H1 (cell line): ENCODE measurements at regions not wholly inside any gene's neighbourhood (a gene's known extent, or its start where the extent isn't known, plus 50 kb on each side); places are given as distances from the start of the nearest gene placed in this dataset.

Source experiments
- CTCF ChIA-PET: fragments of 300-600 bp; sonication (Branson Sonifier 250); formaldehyde crosslinking; loops from one replicate; lab custom pipeline; 2021; ENCODE audit not compliant: partially characterized antibody; lab: Charles Lee
- POLR2A ChIA-PET: fragments of 300-600 bp; sonication (Branson Sonifier 250); formaldehyde crosslinking; loops from one replicate; lab custom pipeline; 2021; ENCODE audit warnings: inconsistent platforms; ENCODE audit not compliant: partially characterized antibody; lab: Charles Lee
- DNase-seq, 2 experiments: peaks; one replicate each; pipeline versions ENCODE4 v3.0.0 to v3.0.0-alpha.2; 2010 to 2022; ENCODE audit warnings: low spot score in 2 of 2, low read depth in 1 of 2, mixed read lengths in 1 of 2
- FAIRE-seq: peaks from 2 replicates; lab custom pipeline; 2011; peaks lifted over from hg19 to GRCh38; lab: Jason Lieb, UNC
- H2AFZ ChIP-seq: 2 replicates; pipeline ENCODE4 v1.8.1; 2012; ENCODE audit warnings: low read length, inconsistent platforms
- H2AK5ac ChIP-seq: 2 replicates; pipeline ENCODE4 v1.6.1; 2013; ENCODE audit warnings: low read depth, low read length
- H2BK120ac ChIP-seq: replicated peaks from 2 replicates; pipeline ENCODE3; 2013; ENCODE audit warnings: low read depth, low read length, inconsistent platforms
- H2BK12ac ChIP-seq: 2 replicates; pipeline ENCODE4 v1.6.1; 2013; ENCODE audit warnings: low read depth, low read length
- H2BK15ac ChIP-seq: 2 replicates; pipeline ENCODE4 v1.6.1; 2013; ENCODE audit warnings: low read length
- H2BK20ac ChIP-seq: 2 replicates; pipeline ENCODE4 v1.6.1; 2013; ENCODE audit warnings: low read length
- H2BK5ac ChIP-seq: 2 replicates; pipeline ENCODE4 v1.6.1; 2013; ENCODE audit warnings: low read depth, low read length
- H3K14ac ChIP-seq: 2 replicates; pipeline ENCODE4 v1.6.1; 2013; ENCODE audit warnings: inconsistent platforms; ENCODE audit not compliant: insufficient read length
- H3K18ac ChIP-seq: 2 replicates; pipeline ENCODE4 v1.6.1; 2013; ENCODE audit warnings: low read length; ENCODE audit errors: extremely low read depth
- H3K23ac ChIP-seq: 2 replicates; pipeline ENCODE4 v1.6.1; 2013; ENCODE audit warnings: inconsistent platforms; ENCODE audit not compliant: insufficient read length
- H3K23me2 ChIP-seq: 2 replicates; pipeline ENCODE4 v1.6.1; 2013; ENCODE audit warnings: low read depth, low read length
- H3K27ac ChIP-seq: 2 replicates; pipeline ENCODE4 v1.6.1; 2011; ENCODE audit warnings: low read depth, low read length, inconsistent platforms
- H3K27me3 ChIP-seq, 4 experiments: replicated peaks in 1 of 4; 1 replicate in 1 of 4; 2 replicates in 3 of 4; pipeline versions ENCODE4 v1.6.1 to v1.8.1; 2011 to 2013; ENCODE audit warnings: low read length in 3 of 4, mild to moderate bottlenecking in 3 of 4, inconsistent platforms in 2 of 4, mixed read lengths in 2 of 4, moderate library complexity in 1 of 4; ENCODE audit not compliant: control insufficient read depth in 3 of 4, insufficient read depth in 3 of 4; ENCODE audit errors: extremely low read depth in 1 of 4
- H3K36me3 ChIP-seq, 4 experiments: 2 replicates each; pipeline versions ENCODE4 v1.6.1 to v1.8.1; 2011 to 2013; ENCODE audit warnings: mild to moderate bottlenecking in 4 of 4, low read length in 3 of 4, moderate library complexity in 2 of 4, control low read depth in 1 of 4, inconsistent platforms in 1 of 4; ENCODE audit not compliant: insufficient read depth in 4 of 4, control insufficient read depth in 2 of 4
- H3K4ac ChIP-seq: replicated peaks from 2 replicates; pipeline ENCODE3; 2013; ENCODE audit warnings: low read length, low read depth, mixed read lengths, inconsistent platforms; ENCODE audit not compliant: insufficient read length
- H3K4me1 ChIP-seq, 4 experiments: replicated peaks in 1 of 4; 1 replicate in 1 of 4; 2 replicates in 3 of 4; pipeline versions ENCODE4 v1.6.1 to v1.8.1; 2011 to 2013; ENCODE audit warnings: low read length in 3 of 4, inconsistent platforms in 2 of 4, mixed read lengths in 1 of 4; ENCODE audit not compliant: insufficient read depth in 4 of 4, control insufficient read depth in 3 of 4
- H3K4me2 ChIP-seq, 2 experiments: 2 replicates each; pipeline versions ENCODE4 v1.6.1 to v1.8.1; 2011 to 2013; ENCODE audit warnings: low read depth in 2 of 2, low read length in 2 of 2, control low read depth in 1 of 2, inconsistent platforms in 1 of 2, mild to moderate bottlenecking in 1 of 2; ENCODE audit not compliant: insufficient read depth in 1 of 2
- H3K4me3 ChIP-seq, 4 experiments: fragments of 200-600, 300-600 bp in 1 of 4; sonication (generic), shearing (Covaris generic), sonication (Bioruptor Twin) in 1 of 4; 2 replicates each; pipeline versions ENCODE4 v1.5.1 to v1.8.1; 2011 to 2016; ENCODE audit warnings: low read length in 4 of 4, low read depth in 3 of 4, control low read depth in 2 of 4, inconsistent platforms in 2 of 4, mild to moderate bottlenecking in 2 of 4, mixed read lengths in 1 of 4, moderate library complexity in 1 of 4; ENCODE audit not compliant: insufficient read depth in 2 of 4; ENCODE audit errors: extremely low read depth in 1 of 4
- H3K56ac ChIP-seq: replicated peaks from 2 replicates; pipeline ENCODE3; 2013; ENCODE audit warnings: low read depth, mild to moderate bottlenecking, mixed read lengths, low read length, inconsistent platforms; ENCODE audit not compliant: insufficient read length
- H3K79me1 ChIP-seq: 2 replicates; pipeline ENCODE4 v1.6.1; 2013; ENCODE audit warnings: low read depth, low read length, control low read depth
- H3K79me2 ChIP-seq, 2 experiments: 2 replicates each; pipeline versions ENCODE4 v1.6.1 to v1.8.1; 2012 to 2013; ENCODE audit warnings: low read length in 2 of 2, mild to moderate bottlenecking in 2 of 2, inconsistent platforms in 1 of 2; ENCODE audit not compliant: insufficient read depth in 2 of 2, control insufficient read depth in 1 of 2
- H3K9ac ChIP-seq, 4 experiments: replicated peaks in 1 of 4; 1 replicate in 1 of 4; 2 replicates in 3 of 4; pipeline versions ENCODE4 v1.6.1 to v1.8.1; 2011 to 2013; ENCODE audit warnings: low read depth in 3 of 4, low read length in 3 of 4, control low read depth in 2 of 4, mild to moderate bottlenecking in 2 of 4, moderate library complexity in 2 of 4, inconsistent platforms in 1 of 4; ENCODE audit errors: extremely low read depth in 1 of 4
- H3K9me3 ChIP-seq, 2 experiments: 2 replicates each; pipeline versions ENCODE4 v1.6.1 to v1.8.1; 2012 to 2013; ENCODE audit warnings: mild to moderate bottlenecking in 2 of 2, moderate library complexity in 2 of 2, control low read depth in 1 of 2, inconsistent platforms in 1 of 2, low read depth in 1 of 2, low read length in 1 of 2, mixed read lengths in 1 of 2; ENCODE audit not compliant: insufficient read depth in 2 of 2
- H4K20me1 ChIP-seq, 2 experiments: replicated peaks in 1 of 2; 2 replicates each; pipeline versions ENCODE3 to v1.8.1; 2011 to 2013; ENCODE audit warnings: inconsistent platforms in 2 of 2, low read length in 2 of 2, mild to moderate bottlenecking in 1 of 2; ENCODE audit not compliant: insufficient read depth in 2 of 2, control insufficient read depth in 1 of 2
- H4K5ac ChIP-seq: 2 replicates; pipeline ENCODE4 v1.6.1; 2013; ENCODE audit warnings: low read length, low read depth, mixed read lengths, inconsistent platforms; ENCODE audit not compliant: insufficient read length
- H4K8ac ChIP-seq: 2 replicates; pipeline ENCODE4 v1.8.0; 2013; ENCODE audit warnings: mild to moderate bottlenecking, moderate library complexity, low read length, inconsistent platforms; ENCODE audit not compliant: insufficient read depth; ENCODE audit errors: extremely low read depth
- H4K91ac ChIP-seq: replicated peaks from 2 replicates; pipeline ENCODE3; 2013; ENCODE audit warnings: low read length, mixed read lengths, inconsistent platforms; ENCODE audit not compliant: insufficient read length
- SP2 ChIP-seq: IDR thresholded peaks from 2 replicates; pipeline ENCODE4 v1.6.1; 2012; ENCODE audit warnings: mild to moderate bottlenecking, low read length, inconsistent platforms
- WGBS, 2 experiments: shearing (Covaris generic) in 1 of 2; methylation state at CpG; one replicate each; pipeline versions ENCODE4 v1.1.6 to v1.1.7; 2013 to 2015; ENCODE audit warnings: low lambda C conversion rate in 2 of 2, mixed read lengths in 2 of 2, inconsistent platforms in 1 of 2, low coverage in 1 of 2, missing lambda C conversion rate in 1 of 2; ENCODE audit not compliant: insufficient replicate concordance in 2 of 2, insufficient coverage in 1 of 2, insufficient read length in 1 of 2; ENCODE audit errors: extremely low coverage in 1 of 2, missing lambda C conversion rate in 1 of 2; 5-methylcytosine and 5-hydroxymethylcytosine counted together

GRCh38 chr2:225104971-225105370, 62.7 kb upstream of the DOCK10 start:
- Histone ChIP-seq H2BK12ac (no peak overlapping the region), H3K36me3 (no peaks in the 10 kb centered on the region), H3K4me3 (no peak overlapping the region), H3K23me2 (no peaks in the 10 kb centered on the region), H3K9me3 (no peaks in the 10 kb centered on the region), H3K27ac (no peak overlapping the region), H3K18ac (no peak overlapping the region), H3K4ac (no peak overlapping the region), H4K91ac (no peak overlapping the region), H4K20me1 (no peaks in the 10 kb centered on the region), H3K4me1 (peaks cover 0 to 4% (median 0%) of the 10 kb centered on the region in 4 experiments; a peak in 1 of 7 replicates), H4K8ac (no peak overlapping the region), H2BK5ac (no peak overlapping the region), H3K56ac (no peak overlapping the region), H3K14ac (no peak overlapping the region), H3K4me2 (no peak overlapping the region), H2BK20ac (no peak overlapping the region), H2BK120ac (no peak overlapping the region), H3K79me1 (no peaks in the 10 kb centered on the region), H3K27me3 (no peaks in the 10 kb centered on the region), H2BK15ac (no peak overlapping the region), H4K5ac (no peak overlapping the region), H3K9ac (no peak overlapping the region), H3K79me2 (no peaks in the 10 kb centered on the region), H3K23ac (no peak overlapping the region), H2AK5ac (no peak overlapping the region)
- 95% methylated on average over 3 of the region's 3 CpGs; no CpG with 5 or more reads in 1 of the 2 experiments for WGBS, 2 experiments
- CTCF ChIA-PET, result interaction anchor here (0.7 kb wide), 1 partner anchor 42 kb away, joined by 3 read pairs; no protein-coding TSS in a partner anchor
- POLR2A ChIA-PET, result no interaction called here
- DNase-seq (no peak), FAIRE-seq (no peak)
- TF ChIP-seq SP2, result no peak
- TF ChIP-seq, all 59 proteins: peak for 0
- H2AFZ ChIP-seq, result no peak overlapping the region
